ENCODE measurements at regions not wholly inside any gene's neighbourhood (a gene's known extent, or its start where the extent isn't known, plus 50 kb on each side); places are given as distances from the start of the nearest gene placed in this dataset.

DNA sequence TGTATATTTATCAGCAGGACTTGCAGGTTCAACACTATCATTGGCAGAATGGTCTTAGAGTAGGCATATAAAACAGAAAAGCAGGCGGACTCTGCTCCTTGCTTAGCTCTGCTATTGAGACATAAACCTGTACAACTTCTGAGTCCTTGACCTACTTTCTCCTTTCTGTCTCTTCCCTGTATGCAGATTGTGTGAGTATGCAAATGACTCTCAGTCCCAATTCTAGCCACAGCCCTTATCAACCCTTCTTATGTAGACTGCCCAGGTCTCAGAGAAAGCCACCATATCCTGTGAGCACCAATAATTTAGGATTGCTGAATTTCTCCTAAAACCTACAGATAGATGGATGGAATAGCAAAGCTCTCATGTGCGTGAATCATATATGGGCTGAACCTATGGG lies 367.6 kb upstream of the DDI1 start:
- no peak for DNase-seq (ENCODE audit: low spot score)

DNA sequence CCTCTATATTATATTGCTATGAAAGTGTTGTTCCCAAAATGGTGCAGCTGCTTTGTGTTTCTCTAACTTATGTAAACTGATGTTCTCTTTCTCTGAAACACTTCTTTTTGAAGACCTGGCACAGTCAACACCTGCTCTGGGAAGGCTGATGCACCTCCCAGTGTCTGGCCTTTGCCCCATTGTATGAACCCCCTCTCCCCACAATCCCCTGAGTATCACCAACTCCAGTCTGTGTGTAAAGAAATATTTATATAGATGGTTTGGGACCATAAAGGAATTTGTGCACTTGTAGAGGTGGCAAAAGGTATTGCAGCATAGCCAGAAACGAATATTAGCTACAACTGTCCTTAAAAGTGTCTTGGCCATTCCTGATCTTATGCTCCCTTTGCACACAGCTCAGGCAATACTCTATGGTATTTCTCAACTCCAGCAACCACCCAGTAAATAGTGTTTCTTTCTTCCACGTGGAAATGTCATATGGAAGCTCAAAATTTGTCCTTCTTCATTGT lies 365.2 kb upstream of the DDI1 start:
- no peak for DNase-seq (ENCODE audit: low spot score)

GRCh38 chr11:103673773-103674172 lies 362.7 kb upstream of the DDI1 start:
- peak; percentile 6 for DNase-seq (ENCODE audit: low spot score)

DNA sequence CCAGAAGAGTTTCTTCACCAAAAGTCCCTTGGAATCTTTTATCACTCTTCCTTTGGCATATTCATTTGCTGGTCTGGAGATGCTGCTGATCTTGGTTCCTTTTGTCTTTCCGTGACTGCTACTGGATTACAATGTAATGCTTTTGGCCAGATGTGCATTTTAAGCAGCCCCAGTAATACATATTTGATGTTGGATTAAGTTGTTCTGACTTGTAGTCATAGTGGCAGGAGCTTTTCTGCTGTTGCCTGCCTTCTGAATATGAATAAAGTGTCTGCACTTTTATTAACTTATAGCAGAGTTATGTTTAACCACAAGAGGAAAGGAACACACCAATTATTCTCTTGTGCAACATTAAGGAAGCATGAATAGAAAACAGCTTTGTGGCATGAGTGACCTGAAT lies 360.0 kb upstream of the DDI1 start:
- no peak for DNase-seq (ENCODE audit: low spot score)

DNA sequence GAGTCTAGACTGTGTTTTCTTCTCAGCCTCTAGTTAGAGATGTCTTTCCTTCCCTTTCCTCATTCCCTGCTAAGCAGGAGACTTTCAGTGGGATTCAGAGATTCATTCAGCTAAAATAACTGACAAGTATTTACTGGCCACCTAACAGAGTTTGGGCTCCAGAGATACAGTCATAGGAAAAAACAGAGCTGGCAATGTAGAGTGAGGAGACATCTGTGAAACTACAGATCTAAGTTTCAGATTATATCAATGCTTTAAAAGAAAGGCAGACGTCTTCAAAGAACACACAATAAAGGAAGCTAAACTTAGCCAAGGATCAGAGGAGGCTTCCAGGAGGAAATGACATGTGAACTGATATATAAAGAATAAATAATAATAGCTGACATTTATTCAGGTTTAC lies 355.6 kb upstream of the DDI1 start:
- no peak for DNase-seq (ENCODE audit: low spot score)

GRCh38 chr11:103681855-103682254 lies 354.6 kb upstream of the DDI1 start:
- no peak for DNase-seq (ENCODE audit: low spot score)

DNA sequence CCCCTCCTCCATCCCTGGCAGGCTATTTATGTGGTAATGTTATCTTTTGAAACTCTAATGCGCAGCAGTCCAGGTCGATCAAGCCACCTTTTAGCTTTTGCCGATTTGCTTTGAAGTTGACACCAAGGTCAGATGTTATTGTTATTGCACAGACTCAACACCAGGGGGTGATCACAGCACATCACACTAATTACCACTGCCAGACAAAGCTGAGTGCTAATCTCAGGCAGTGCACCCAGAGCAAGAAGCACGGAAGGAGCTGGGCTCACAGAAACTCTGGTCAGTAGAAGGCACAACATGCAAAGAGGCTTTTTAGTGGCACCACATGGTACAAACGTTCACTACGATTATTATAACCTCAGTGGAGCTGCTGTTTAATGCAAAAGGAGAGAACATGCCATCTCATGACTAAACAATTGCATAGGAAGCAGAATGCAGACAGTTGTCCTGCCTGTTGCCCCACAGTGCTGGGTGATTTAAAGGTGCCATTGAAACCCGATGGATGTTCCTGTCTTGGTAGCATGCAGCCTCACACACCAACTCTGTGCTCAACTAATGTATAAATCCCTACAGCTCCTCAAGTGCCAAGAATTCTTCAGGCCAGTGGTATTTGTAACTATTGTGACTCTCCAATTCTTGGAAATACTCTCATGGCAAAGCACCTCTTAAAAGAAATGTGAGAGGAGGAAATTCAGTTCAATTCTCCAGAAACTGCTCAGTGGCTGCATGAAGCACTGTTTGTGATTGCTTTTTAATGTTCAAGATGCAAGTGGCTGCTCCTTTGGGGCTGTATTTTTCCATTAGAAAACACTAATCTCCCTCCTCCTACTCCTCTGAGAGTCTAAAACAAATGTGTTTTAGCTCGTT lies 353.9 kb upstream of the DDI1 start:
- DNase-seq (ENCODE audit: low spot score) = peak; percentile 11

DNA sequence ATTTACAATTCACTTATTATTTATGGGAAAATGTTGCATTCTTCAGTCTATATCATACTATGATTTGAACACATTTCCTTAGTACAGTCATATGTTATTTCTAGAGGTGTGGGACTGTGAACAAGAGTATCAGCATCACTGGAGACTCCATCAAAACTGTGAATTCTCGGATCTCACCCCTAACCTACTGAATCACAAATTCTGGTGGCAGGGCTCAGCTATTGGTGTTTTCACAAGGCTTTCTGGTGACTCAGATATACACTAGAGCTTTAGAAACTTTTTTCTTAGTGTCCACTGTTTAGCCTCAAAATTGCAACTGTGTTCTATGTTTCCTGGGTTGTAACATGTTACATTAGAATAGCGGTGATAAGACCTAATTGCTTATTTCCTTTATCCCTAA lies 352.9 kb upstream of the DDI1 start:
- peak; percentile 2 for DNase-seq (ENCODE audit: low spot score)

DNA sequence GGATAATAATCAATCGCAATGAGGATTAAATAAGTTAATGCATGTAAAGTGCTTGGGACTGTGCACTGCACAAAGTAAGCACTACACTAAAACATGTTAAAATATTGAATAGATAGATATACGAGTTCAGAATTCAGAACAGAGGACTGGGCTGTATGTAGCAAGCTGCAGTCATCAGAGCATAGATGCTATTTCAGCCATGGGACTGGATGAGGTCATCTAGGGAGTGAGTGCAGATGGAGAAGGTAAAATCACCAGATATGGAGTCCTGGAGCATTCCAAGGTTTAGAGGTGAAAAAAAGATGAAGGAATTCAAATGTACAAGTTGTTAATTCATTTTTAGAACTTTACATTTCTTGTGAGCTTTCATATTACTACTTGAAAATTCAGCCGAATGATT lies 347.5 kb upstream of the DDI1 start:
- no peak for DNase-seq (ENCODE audit: low spot score)

GRCh38 chr11:103690356-103690755 lies 346.1 kb upstream of the DDI1 start:
- no peak for DNase-seq (ENCODE audit: low spot score)

DNA sequence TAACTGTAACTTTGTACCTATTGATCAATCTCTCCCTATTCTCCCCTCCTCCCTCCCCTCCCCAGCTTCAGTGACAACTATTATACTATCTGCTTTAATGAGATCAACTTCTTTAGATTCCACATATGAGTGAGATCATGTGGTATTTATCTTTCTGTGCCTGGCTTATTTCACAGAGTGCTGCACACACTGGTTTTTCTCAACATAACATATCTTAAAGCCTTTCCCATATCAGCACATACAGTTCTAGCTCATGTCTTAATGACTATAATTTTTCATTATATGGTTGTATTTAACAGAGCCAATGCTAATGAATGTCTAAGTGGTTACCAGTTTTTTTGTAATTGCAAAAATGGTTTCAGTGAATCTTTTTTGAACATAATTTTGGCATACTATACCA lies 340.3 kb upstream of the DDI1 start:
- no peak for DNase-seq (ENCODE audit: low spot score)

- DNase-seq (ENCODE audit: low spot score) = no peak
These were observed 337.2 kb upstream of the DDI1 start for GRCh38 chr11:103699216-103699615.

DNA sequence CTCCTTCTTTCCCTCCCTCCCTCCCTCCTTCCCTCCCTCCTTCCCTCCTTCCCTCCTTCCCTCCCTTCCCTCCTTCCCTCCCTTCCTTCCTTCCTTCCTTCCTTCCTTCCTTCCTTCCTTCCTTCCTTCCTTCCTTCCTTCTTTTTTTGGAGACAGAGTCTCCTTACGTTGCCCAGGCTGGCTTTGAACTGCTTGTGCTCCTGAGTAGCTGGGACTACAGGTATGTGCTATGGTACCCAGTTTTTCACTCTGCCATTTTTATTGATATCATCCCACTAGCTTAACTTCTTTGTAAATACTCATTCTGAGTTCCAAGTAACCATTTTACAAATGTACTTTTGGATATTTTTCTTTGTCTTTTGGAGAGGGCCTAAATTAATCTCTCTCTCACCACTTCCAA lies 336.8 kb upstream of the DDI1 start:
- DNase-seq (ENCODE audit: low spot score) = no peak

DNA sequence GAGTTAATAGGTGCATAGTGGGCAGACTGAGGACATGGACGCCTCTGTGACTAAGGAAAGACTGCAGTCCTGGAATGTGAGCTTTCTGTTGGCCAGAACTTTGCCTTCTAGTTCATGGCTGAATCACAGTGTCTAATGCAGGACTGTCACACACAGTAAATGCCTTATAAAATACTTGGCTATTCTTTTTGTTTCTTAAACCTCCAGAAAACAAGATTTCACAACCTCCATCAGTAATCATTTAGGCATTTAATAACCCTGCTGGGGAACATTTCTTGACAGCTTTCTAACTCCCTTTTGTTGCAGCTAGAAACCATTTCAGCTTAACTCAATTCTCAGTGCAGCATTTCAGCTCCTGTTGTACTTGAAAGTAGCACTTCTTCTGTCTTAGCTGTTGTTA lies 335.8 kb upstream of the DDI1 start:
- DNase-seq (ENCODE audit: low spot score) = peak; percentile 2

- no peak for DNase-seq (ENCODE audit: low spot score)
These were observed 333.0 kb upstream of the DDI1 start for GRCh38 chr11:103703437-103703836.

- no peak for DNase-seq (ENCODE audit: low spot score)
These were observed 332.5 kb upstream of the DDI1 start for GRCh38 chr11:103703954-103704353.

GRCh38 chr11:103705642-103706041 lies 330.8 kb upstream of the DDI1 start:
- no peak for DNase-seq (ENCODE audit: low spot score)

- DNase-seq (ENCODE audit: low spot score) = no peak
These were observed 327.1 kb upstream of the DDI1 start for GRCh38 chr11:103709371-103709770.

GRCh38 chr11:103714246-103714645 lies 322.2 kb upstream of the DDI1 start:
- DNase-seq (ENCODE audit: low spot score) = no peak

DNA sequence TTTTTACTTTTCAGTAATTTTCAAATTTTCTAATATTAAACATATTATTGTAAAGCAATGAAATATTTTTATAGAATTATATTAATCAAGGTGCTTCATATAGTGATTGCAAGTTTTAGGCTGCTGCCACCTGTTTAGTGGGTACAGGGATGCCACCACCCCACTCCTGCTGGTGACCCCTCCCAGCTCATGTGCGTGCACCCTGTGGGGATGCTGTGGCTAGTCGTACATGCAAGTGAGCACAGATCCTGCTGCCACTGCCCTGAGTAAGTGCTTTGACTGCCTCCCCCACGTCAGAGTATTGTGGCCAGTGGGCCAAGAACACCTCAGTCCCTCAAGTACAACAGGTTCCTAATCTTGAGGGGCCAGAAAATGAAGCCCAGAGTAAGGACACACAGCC lies 320.1 kb upstream of the DDI1 start:
- no peak for DNase-seq (ENCODE audit: low spot score)

GRCh38 chr11:103727262-103727661 lies 309.2 kb upstream of the DDI1 start:
- no peak for DNase-seq (ENCODE audit: low spot score)

GRCh38 chr11:103729617-103730016 lies 306.8 kb upstream of the DDI1 start:
- no peak for DNase-seq (ENCODE audit: low spot score)

- no peak for DNase-seq (ENCODE audit: low spot score)
These were observed 306.1 kb upstream of the DDI1 start for GRCh38 chr11:103730131-103730940.
